Neural progenitor cell (in vitro differentiated cells): ENCODE measurements at regions not wholly inside any gene's neighbourhood (a gene's known extent, or its start where the extent isn't known, plus 50 kb on each side); places are given as distances from the start of the nearest gene placed in this dataset.

ENCODE experiments used
- DNase-seq: peaks from one replicate; pipeline ENCODE4 v3.0.0-alpha.2; 2016; ENCODE audit warnings: low spot score
- H2AFZ ChIP-seq: fragments of 200-600 bp; sonication (generic); replicated peaks from 2 replicates; pipeline ENCODE4 v1.6.1; 2016; ENCODE audit warnings: antibody characterized with exemption
- H3F3A ChIP-seq: fragments of 200-600 bp; sonication (generic); 2 replicates; pipeline ENCODE4 v1.6.1; 2016; ENCODE audit warnings: antibody characterized with exemption, low read depth
- H3K27ac ChIP-seq: fragments of 200-600 bp; sonication (generic); 2 replicates; pipeline ENCODE4 v1.5.1; 2016; ENCODE audit warnings: mild to moderate bottlenecking
- H3K27me3 ChIP-seq: fragments of 200-600 bp; sonication (generic); 2 replicates; pipeline ENCODE4 v1.6.1; 2016; ENCODE audit warnings: mild to moderate bottlenecking, moderate library complexity
- H3K36me3 ChIP-seq: fragments of 200-600 bp; sonication (generic); 2 replicates; pipeline ENCODE4 v1.5.1; 2016
- H3K4me1 ChIP-seq: fragments of 200-600 bp; sonication (generic); 2 replicates; pipeline ENCODE4 v1.6.1; 2016; ENCODE audit warnings: mixed run types
- H3K4me2 ChIP-seq: fragments of 200-600 bp; sonication (generic); 2 replicates; pipeline ENCODE4 v1.6.1; 2016
- H3K4me3 ChIP-seq: fragments of 200-600 bp; sonication (generic); 2 replicates; pipeline ENCODE4 v1.5.1; 2016
- H3K79me2 ChIP-seq: fragments of 200-600 bp; sonication (generic); 2 replicates; pipeline ENCODE4 v1.6.1; 2016; ENCODE audit warnings: low read depth
- H3K9ac ChIP-seq: fragments of 200-600 bp; sonication (generic); 2 replicates; pipeline ENCODE4 v1.6.1; 2016
- H3K9me3 ChIP-seq: fragments of 200-600 bp; sonication (generic); 2 replicates; pipeline ENCODE4 v1.5.1; 2016; ENCODE audit warnings: low read depth
- H4K20me1 ChIP-seq: fragments of 200-600 bp; sonication (generic); 2 replicates; pipeline ENCODE4 v1.6.1; 2016; ENCODE audit warnings: low read depth
- H3K27ac Mint-ChIP-seq: 3 replicates; pipeline ENCODE4 v1.8.0; 2021; ENCODE audit warnings: mixed read lengths
- H3K27me3 Mint-ChIP-seq: 2 replicates; pipeline ENCODE4 v1.8.0; 2022; ENCODE audit warnings: low read depth, mild to moderate bottlenecking, inconsistent platforms, moderate library complexity, mixed read lengths; ENCODE audit not compliant: insufficient read depth
- H3K36me3 Mint-ChIP-seq: 3 replicates; pipeline ENCODE4 v1.8.0; 2021; ENCODE audit warnings: mixed read lengths
- H3K4me1 Mint-ChIP-seq: 3 replicates; pipeline ENCODE4 v1.8.0; 2021; ENCODE audit warnings: mixed read lengths
- H3K4me3 Mint-ChIP-seq: 3 replicates; pipeline ENCODE4 v1.8.0; 2021; ENCODE audit warnings: mild to moderate bottlenecking, moderate library complexity, mixed read lengths
- H3K9me3 Mint-ChIP-seq: 3 replicates; pipeline ENCODE4 v1.8.0; 2020; ENCODE audit warnings: mixed read lengths
- CTCF ChIP-seq: fragments of 200-600 bp; sonication (generic); IDR thresholded peaks from 2 replicates; pipeline ENCODE4 v1.5.1; 2017; ENCODE audit warnings: antibody characterized with exemption, mild to moderate bottlenecking
- EZH2 ChIP-seq: fragments of 200-600 bp; sonication (generic); IDR thresholded peaks from 2 replicates; pipeline ENCODE4 v1.6.1; 2017; ENCODE audit warnings: antibody characterized with exemption, mild to moderate bottlenecking, moderate library complexity
- EZH2phosphoT487 ChIP-seq: fragments of 200-600 bp; sonication (generic); IDR thresholded peaks from 2 replicates; pipeline ENCODE4 v1.6.1; 2017; ENCODE audit warnings: antibody characterized with exemption

- Mint-ChIP-seq H3K27me3 (peaks cover 2% of the 10 kb centered on the region), H3K4me3 (no peak overlapping the region), H3K4me1 (peaks cover 50% of the 10 kb centered on the region), H3K36me3 (no peaks in the 10 kb centered on the region), H3K9me3 (no peaks in the 10 kb centered on the region), H3K27ac (peak overlapping the region; percentile 38)
- H3K9me3 ChIP-seq: no peaks in the 10 kb centered on the region
- peak overlapping the region; percentile 37 for H2AFZ ChIP-seq
- H3K4me2 ChIP-seq: no peak overlapping the region
- H3K79me2 ChIP-seq: no peaks in the 10 kb centered on the region
- no peaks in the 10 kb centered on the region for H3F3A ChIP-seq
- no peaks in the 10 kb centered on the region for H4K20me1 ChIP-seq
- H3K4me1 ChIP-seq: peaks cover 3% of the 10 kb centered on the region
- no peaks in the 10 kb centered on the region for H3K27me3 ChIP-seq
- TF ChIP-seq EZH2phosphoT487 (no peak), CTCF (no peak), EZH2 (no peak)
- no peak overlapping the region for H3K9ac ChIP-seq
- DNase-seq: no peak
- H3K36me3 ChIP-seq: no peaks in the 10 kb centered on the region
- no peak overlapping the region for H3K4me3 ChIP-seq
- no peak overlapping the region for H3K27ac ChIP-seq
Measured at GRCh38 chr16:62832214-62832613, 796.0 kb upstream of the CDH8 start.

- H3K27me3 ChIP-seq: no peaks in the 10 kb centered on the region
- H3K9me3 Mint-ChIP-seq: no peaks in the 10 kb centered on the region
- peaks cover 2% of the 10 kb centered on the region for H3K27me3 Mint-ChIP-seq
- no peaks in the 10 kb centered on the region for H3K9me3 ChIP-seq
- H3K9ac ChIP-seq: no peak overlapping the region
- H3K4me1 ChIP-seq: peaks cover 3% of the 10 kb centered on the region
- TF ChIP-seq CTCF (no peak), EZH2 (no peak), EZH2phosphoT487 (no peak)
- H3K4me3 Mint-ChIP-seq: no peak overlapping the region
- no peaks in the 10 kb centered on the region for H4K20me1 ChIP-seq
- no peak overlapping the region for H3K27ac ChIP-seq
- no peaks in the 10 kb centered on the region for H3K79me2 ChIP-seq
- H2AFZ ChIP-seq: no peak overlapping the region
- H3K4me1 Mint-ChIP-seq: peaks cover 50% of the 10 kb centered on the region
- no peaks in the 10 kb centered on the region for H3K36me3 ChIP-seq
- no peak overlapping the region for H3K4me3 ChIP-seq
- DNase-seq: no peak
- H3K4me2 ChIP-seq: no peak overlapping the region
- H3F3A ChIP-seq: no peaks in the 10 kb centered on the region
- peak overlapping the region; percentile 80 for H3K27ac Mint-ChIP-seq
- H3K36me3 Mint-ChIP-seq: no peaks in the 10 kb centered on the region
Measured at GRCh38 chr16:62831235-62831850, 795.1 kb upstream of the CDH8 start.

GRCh38 chr16:62829607-62830006, 793.4 kb upstream of the CDH8 start:
- H3F3A ChIP-seq: no peaks in the 10 kb centered on the region
- no peak overlapping the region for H3K4me2 ChIP-seq
- peaks cover 3% of the 10 kb centered on the region for H3K4me1 ChIP-seq
- H3K27ac ChIP-seq: no peak overlapping the region
- Mint-ChIP-seq H3K36me3 (no peaks in the 10 kb centered on the region), H3K4me1 (peaks cover 48% of the 10 kb centered on the region), H3K27me3 (peaks cover 2% of the 10 kb centered on the region), H3K27ac (peak overlapping the region; percentile 57), H3K4me3 (no peak overlapping the region), H3K9me3 (no peaks in the 10 kb centered on the region)
- H3K36me3 ChIP-seq: no peaks in the 10 kb centered on the region
- H3K9me3 ChIP-seq: no peaks in the 10 kb centered on the region
- no peak overlapping the region for H2AFZ ChIP-seq
- no peak overlapping the region for H3K4me3 ChIP-seq
- DNase-seq: no peak
- TF ChIP-seq EZH2phosphoT487 (no peak), CTCF (no peak), EZH2 (no peak)
- H3K9ac ChIP-seq: no peak overlapping the region
- H4K20me1 ChIP-seq: no peaks in the 10 kb centered on the region
- H3K79me2 ChIP-seq: no peaks in the 10 kb centered on the region
- no peaks in the 10 kb centered on the region for H3K27me3 ChIP-seq
